Left hindlimb (tissue), 1 donor: ENCODE measurements at regions not wholly inside any gene's neighbourhood (a gene's known extent, or its start where the extent isn't known, plus 50 kb on each side); places are given as distances from the start of the nearest gene placed in this dataset.
"Not testable (repeated sequence)": the region's sequence is repeated elsewhere in the genome, so short reads cannot be mapped to it uniquely, and the experiment has no call there.

ENCODE experiments used
- DNase-seq: peaks from one replicate; pipeline ENCODE4 v3.0.0-alpha.2; 2018

GRCh38 chr13:48851707-48852106 lies 124.0 kb upstream of the FNDC3A start:
- DNase-seq, result no peak

DNA sequence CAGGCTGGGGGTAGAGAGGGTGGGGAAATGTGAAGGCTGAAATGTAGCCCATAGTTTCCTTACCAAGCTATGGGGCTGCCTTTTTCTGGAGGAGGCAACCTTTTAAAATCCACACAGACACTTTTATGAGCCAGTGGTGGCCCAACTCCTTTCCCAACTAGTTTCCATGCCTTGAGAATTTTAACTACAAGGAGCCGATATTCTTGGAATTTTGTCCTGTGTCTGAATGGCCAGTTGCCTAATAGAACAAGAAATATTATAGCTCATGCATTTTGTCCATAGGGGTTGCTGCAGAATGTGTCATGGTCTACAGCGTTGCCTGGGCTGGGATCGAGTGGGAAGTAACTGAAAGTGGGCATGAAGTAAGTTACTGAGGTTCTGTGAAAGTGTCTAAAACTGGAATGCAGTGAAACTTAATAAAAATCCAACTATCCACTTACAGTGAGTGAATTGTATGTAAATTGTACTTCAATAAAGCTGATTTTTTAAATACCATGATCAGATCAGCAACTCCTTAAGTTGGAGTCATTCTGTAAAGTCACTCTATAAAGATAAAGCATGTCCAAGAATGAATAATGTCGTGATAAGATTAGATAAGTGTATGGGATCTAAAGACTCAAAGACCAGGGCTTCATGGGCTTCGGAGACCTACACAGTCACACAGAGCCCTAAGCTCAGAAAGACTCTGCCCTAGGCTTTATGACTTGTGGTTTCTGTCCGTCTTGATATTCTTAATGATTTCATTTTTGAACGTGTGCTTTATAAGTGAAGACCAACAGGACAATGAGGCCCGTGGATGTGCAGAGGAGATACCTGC lies 122.6 kb upstream of the FNDC3A start:
- no peak for DNase-seq

DNA sequence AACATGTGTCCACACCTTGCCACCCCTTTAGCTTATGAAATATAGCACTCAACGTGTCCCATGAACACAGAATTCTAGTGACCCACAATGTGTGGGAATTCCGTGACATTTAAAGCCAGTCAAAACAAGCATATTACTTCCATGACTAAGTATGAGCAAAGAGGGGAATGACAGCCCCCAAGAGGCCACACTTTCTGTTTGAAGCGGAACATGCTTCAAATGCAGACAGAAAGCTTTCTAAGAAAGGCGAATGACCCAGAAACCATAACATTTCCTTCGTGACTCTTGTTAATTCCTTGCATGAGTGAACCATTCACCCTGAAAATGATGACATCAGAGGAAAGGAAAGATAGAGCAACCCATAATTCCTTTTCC lies 122.0 kb upstream of the FNDC3A start:
- DNase-seq, result no peak

GRCh38 chr13:48857576-48857975 lies 118.1 kb upstream of the FNDC3A start:
- DNase-seq, result no peak

DNA sequence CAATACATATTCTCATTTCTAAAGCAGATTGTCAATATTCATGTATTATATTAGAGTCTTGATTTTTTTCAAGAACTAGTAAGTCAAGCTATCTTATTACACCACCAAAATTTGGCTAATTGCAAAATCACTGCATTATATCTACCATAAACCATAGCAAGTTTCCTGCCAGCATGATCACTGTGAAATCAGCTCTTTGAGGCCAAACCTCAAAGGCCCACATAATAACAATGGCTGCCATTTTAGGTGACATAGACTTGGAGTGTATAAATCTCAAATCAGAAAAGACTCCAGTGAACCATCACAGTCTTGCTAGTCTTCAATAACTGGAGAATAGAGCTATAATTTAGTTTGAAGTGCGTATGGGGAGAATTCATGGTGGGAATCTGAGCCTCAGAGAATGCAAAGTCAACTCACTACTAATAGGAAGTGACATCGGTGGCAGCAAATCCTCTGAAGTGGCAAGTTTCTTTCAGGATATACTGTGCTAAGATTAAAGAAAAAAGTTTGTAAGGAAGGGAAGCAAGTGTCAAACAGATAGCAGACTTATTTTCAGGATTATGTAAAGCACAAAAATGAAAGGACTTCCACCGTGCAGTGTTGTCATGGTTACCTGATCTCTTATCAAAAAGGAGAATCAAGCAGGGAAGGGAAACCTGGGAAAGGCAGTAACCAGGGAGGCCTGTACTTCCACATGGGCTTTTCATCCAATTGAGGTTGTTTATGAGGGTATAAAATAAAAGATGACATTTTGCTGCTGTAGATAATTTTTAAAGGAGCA lies 117.4 kb upstream of the FNDC3A start:
- no peak for DNase-seq

DNA sequence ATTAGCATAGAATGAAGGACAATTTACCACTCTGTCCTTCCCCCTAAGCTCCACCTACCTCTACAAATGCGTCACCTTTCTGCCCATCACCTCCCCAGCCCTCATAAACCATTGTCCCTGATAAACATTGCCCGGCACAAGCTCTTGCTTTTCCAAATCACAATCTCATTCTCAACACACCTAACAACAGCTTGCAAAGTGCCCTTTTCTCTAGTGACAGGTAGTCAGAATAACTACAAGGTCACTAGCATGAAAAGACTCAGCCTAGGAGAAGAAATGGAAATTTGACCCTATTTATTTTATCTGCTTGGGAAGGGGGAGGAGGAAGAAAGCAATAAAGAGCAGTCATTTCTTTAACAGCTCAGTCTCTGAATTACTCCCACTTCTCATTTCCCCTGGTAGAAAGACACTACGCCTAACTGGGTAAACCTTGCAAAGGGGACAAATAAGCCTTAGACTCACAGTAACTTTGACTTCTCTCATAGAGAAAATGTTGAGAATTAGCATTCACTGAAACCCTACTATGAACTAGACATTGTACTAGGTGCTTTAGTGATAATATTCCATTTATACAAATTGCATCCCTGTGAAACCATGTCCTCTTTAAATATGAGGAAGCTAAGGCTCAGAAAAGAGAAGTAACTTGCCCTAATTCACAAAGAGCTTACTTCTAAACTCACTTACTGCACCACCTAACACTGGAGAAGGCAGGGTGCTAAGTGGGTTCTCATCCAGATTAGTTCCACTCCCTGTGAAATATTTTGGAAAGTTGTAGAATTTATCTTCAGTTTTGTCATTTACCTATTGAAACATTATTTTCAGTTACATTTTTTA lies 116.2 kb upstream of the FNDC3A start:
- DNase-seq, result no peak

- no peak for DNase-seq
Measured at GRCh38 chr13:48860364-48860763, 115.3 kb upstream of the FNDC3A start.

DNA sequence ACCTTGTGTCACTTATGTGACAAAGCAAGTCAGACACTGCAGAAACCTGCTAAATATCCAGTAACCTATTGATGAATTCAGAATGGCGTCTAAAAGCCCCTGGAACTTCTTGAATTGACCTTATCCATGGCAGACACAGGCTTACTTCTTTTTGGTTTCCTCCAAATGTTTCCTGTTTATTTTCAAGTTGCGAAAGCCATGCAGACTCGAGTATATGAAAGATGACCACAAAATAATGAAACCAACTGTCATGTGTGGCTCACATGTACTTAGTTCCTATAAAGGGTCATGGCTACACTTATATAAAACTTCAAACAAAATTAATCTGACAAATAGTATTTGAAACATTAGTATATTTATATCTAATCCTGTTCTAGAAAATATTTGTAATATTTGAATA lies 113.1 kb upstream of the FNDC3A start:
- DNase-seq, result no peak

DNA sequence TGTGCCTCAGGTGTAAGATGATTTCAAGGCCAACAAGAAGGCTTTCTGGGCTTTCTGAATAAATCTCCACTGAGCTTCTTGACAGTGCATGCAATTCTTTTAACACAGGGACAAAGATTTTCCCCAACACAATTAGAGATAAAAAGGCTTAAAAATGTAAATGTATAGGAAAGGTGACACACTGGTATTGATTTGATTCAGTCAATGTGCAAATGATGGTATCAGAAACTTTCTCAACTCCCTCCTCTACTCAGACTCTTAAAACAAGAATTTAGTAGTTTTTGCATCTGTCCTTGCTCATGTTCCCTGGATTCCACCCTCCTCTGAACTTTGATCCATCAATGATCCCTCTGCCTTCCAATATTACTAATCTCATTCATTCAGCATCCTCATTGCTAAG lies 111.6 kb upstream of the FNDC3A start:
- no peak for DNase-seq

DNA sequence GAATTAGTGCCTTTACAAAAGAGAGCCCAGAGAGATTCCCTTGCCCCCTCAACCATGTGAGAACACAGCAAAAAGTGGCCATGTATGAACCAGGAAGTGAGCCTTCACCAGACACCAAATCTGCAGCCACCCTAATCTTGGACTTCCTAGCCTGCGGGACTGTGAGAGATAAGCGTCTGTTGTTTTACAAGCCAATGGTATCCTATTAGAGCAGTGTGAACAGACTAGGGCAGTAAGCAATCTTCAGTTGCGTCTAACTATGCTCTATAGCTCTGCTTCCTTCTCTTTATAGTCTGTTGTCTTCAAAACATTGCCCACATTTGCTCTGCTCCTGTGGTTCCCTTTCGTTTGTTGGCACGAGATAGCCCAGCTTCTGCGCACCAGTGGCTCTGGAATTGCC lies 109.5 kb upstream of the FNDC3A start:
- no peak for DNase-seq

- no peak for DNase-seq
Measured at GRCh38 chr13:48873081-48873480, 102.6 kb upstream of the FNDC3A start.

DNA sequence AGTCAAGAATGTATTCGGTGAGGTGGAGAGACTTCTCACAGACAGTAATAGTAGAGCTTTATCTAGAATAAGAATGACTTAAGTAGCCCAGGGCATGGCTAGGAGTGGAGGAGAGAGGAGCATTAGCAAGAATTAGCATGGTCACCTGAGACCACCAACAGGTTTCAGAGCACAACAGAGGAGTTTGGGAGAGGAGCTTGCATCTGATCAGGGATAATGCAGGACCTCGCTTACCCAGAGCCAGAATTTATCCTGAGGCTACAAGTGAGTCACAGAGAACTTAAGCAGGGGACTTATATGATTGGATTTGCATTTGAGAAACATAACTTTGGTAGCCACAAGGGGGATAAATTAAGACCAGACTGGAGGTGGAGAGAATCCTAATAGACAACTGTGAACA lies 102.1 kb upstream of the FNDC3A start:
- DNase-seq, result no peak

GRCh38 chr13:48874165-48874564 lies 101.5 kb upstream of the FNDC3A start:
- no peak for DNase-seq

DNA sequence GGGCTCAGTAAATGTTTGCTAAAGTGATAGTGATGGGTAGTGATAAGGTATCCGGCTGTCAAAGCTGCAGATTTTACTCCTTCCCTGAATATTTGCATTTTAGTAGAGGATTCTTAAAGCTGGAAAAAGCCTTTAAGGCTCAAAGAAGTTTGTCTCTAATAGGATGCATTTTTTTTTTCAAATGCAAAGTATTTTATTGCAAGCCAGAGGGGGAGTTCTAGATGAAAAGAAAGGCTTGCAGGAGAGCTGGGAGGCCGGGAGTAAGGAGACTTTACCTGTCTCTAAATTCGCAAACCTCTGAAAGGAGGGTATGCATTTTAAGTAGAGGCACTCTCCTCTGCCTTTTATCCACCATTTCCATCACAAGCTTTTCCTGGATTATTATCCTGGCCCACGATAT lies 100.7 kb upstream of the FNDC3A start:
- DNase-seq, result no peak

GRCh38 chr13:48876289-48876688 lies 99.4 kb upstream of the FNDC3A start:
- DNase-seq, result no peak

DNA sequence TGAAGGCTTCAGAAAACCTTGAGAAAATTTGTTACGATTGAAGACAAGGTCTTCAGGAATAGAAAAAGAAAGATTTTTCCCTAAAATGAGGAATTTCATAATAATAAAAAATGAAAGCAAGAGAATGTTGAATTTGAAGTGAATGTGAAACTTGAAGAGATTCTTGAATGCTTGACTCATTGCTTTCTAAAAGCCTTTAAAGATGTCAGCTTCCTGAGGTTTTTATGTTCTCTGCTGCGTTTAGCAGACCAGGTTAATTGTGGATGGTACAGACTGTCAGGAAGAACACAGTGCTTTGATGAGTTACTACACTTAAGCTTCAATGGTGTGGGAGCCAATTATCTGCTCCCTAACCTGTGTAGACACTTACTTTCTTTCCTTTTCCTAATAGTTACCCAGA lies 96.3 kb upstream of the FNDC3A start:
- no peak for DNase-seq

GRCh38 chr13:48879854-48880253 lies 95.9 kb upstream of the FNDC3A start:
- no peak for DNase-seq

DNA sequence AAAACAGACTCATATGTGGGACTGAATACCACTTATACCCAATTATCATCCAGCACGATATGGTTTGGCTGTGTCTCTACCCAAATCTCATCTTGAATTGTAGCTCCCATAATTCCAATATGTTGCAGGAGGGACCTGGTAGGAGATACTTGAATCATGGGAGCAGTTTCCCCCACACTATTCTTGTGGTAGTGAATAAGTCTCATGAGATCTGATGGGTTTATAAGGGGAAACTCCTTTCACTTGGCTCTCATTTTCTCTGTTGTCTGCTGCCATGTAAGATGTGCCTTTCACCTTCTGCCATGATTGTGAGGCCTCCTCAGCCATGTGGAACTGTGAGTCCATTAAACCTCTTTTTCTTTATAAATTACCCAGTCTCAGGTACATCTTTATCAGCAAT lies 91.9 kb upstream of the FNDC3A start:
- DNase-seq, result not testable (repeated sequence)

DNA sequence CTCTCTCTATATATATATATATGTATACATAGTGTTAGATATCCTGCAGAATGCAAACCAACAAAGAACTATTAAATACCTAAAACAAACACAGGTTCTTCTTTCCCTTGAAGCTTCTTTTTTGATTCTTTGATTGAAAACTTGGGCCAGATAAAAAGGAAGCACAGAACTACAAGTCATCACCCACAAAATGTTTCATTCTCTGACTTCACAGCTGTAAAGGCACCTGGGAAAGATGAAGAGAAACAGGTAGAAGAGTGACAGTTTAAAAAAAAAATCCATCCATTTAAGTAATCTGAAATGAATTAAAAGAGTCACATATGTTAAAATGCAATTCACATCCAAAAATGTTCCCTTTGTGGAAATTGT lies 90.7 kb upstream of the FNDC3A start:
- DNase-seq, result no peak

- DNase-seq, result no peak
Measured at GRCh38 chr13:48888613-48889012, 87.1 kb upstream of the FNDC3A start.

GRCh38 chr13:48890391-48890790 lies 85.3 kb upstream of the FNDC3A start:
- DNase-seq, result no peak

- DNase-seq, result no peak
Measured at GRCh38 chr13:48891586-48891985, 84.1 kb upstream of the FNDC3A start.

- no peak for DNase-seq
Measured at GRCh38 chr13:48892053-48892687, 83.5 kb upstream of the FNDC3A start.
